22Rv1 (cell line): ENCODE measurements at regions not wholly inside any gene's neighbourhood (a gene's known extent, or its start where the extent isn't known, plus 50 kb on each side); places are given as distances from the start of the nearest gene placed in this dataset.

Experiments
- CTCF ChIP-seq: fragments of 450-650 bp; IDR thresholded peaks from 2 replicates; pipeline ENCODE4 v1.5.1; 2017; ENCODE audit warnings: mild to moderate bottlenecking
- ZFX ChIP-seq: fragments of 450-650 bp; IDR thresholded peaks from 2 replicates; pipeline ENCODE4 v1.6.1; 2017; ENCODE audit warnings: antibody characterized with exemption, borderline replicate concordance

- no peak for TF ChIP-seq CTCF
- no peak for TF ChIP-seq ZFX
These were observed 337.1 kb upstream of the PUDP start for GRCh38 chrX:7485061-7485460.
